Peyer's patch (tissue), 4 donors: ENCODE measurements at regions not wholly inside any gene's neighbourhood (a gene's known extent, or its start where the extent isn't known, plus 50 kb on each side); places are given as distances from the start of the nearest gene placed in this dataset.

Experiments used
- DNase-seq, 3 donors: peaks; one replicate each; pipeline ENCODE4 v3.0.0-alpha.2; 2017 to 2019
- H3K27ac ChIP-seq, 4 donors: fragments of 200-600 bp; sonication (generic); one replicate each; pipeline ENCODE4 v1.5.1; 2016 to 2019
- H3K27me3 ChIP-seq, 2 donors: fragments of 200-600 bp; sonication (generic); one replicate each; pipeline ENCODE4 v1.5.1; 2019
- H3K36me3 ChIP-seq, 3 donors: fragments of 200-600 bp; sonication (generic); one replicate each; pipeline ENCODE4 v1.5.1; 2016 to 2019
- H3K4me1 ChIP-seq, 4 donors: fragments of 200-600 bp; sonication (generic); one replicate each; pipeline ENCODE4 v1.5.1; 2016 to 2019
- H3K4me3 ChIP-seq, 4 donors: fragments of 200-600 bp; sonication (generic); 1 replicate in 3 of 4; 2 replicates in 1 of 4; pipeline ENCODE4 v1.5.1; 2016 to 2019; ENCODE audit warnings: mild to moderate bottlenecking in 1 of 4
- H3K9me3 ChIP-seq, 4 donors: fragments of 200-600 bp; sonication (generic); one replicate each; pipeline ENCODE4 v1.5.1; 2016 to 2019; ENCODE audit warnings: mild to moderate bottlenecking in 1 of 4
- POLR2A ChIP-seq, 2 donors: fragments of 450-650 bp; IDR thresholded peaks; one replicate each; pipeline ENCODE4 v1.5.1; 2017; ENCODE audit warnings: antibody characterized with exemption in 2 of 2, mild to moderate bottlenecking in 2 of 2, moderate library complexity in 2 of 2
- TF ChIP-seq, protein P1 (sequence below), 6 experiments: fragments of 450-650 bp in 4 of 6; fragments of 200-600 bp in 2 of 6; sonication (generic) in 1 of 6; IDR thresholded peaks; one replicate each; pipeline ENCODE4 v1.5.1; 2017 to 2019; ENCODE audit warnings: antibody characterized with exemption in 6 of 6, mild to moderate bottlenecking in 3 of 6, moderate library complexity in 1 of 6

DNA sequence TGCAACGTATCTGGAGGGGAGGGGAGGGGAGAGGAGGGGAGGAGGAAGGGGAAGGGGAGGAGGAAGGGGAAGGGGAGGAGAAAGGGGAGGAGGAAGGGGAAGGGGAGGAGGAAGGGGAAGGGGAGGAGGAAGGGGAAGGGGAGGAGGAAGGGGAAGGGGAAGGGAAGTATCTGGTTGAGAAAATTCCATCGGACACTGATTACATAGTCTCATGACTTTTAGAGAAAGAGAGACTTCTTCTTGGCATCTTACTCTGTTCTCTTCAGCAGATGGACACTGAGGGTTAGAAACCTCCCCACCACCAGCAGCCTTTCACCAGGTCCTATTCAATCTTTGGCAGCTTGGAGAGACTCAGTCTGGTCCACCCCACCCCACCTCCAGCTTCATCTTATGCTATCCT, 296.3 kb downstream of the TNS1 start:
- Histone ChIP-seq H3K9me3 (no peaks in the 10 kb centered on the region), H3K36me3 (no peaks in the 10 kb centered on the region), H3K4me3 (no peak overlapping the region), H3K4me1 (peaks cover 0 to 5% (median 0%) of the 10 kb centered on the region in 4 donors), H3K27me3 (no peaks in the 10 kb centered on the region), H3K27ac (peak overlapping the region in 2 of 4 donors; percentile 60 to 65)
- DNase-seq = no peak
- TF ChIP-seq POLR2A (IDR thresholded peaks at IDR 0.05) = no peak
- TF ChIP-seq, protein P1, sequence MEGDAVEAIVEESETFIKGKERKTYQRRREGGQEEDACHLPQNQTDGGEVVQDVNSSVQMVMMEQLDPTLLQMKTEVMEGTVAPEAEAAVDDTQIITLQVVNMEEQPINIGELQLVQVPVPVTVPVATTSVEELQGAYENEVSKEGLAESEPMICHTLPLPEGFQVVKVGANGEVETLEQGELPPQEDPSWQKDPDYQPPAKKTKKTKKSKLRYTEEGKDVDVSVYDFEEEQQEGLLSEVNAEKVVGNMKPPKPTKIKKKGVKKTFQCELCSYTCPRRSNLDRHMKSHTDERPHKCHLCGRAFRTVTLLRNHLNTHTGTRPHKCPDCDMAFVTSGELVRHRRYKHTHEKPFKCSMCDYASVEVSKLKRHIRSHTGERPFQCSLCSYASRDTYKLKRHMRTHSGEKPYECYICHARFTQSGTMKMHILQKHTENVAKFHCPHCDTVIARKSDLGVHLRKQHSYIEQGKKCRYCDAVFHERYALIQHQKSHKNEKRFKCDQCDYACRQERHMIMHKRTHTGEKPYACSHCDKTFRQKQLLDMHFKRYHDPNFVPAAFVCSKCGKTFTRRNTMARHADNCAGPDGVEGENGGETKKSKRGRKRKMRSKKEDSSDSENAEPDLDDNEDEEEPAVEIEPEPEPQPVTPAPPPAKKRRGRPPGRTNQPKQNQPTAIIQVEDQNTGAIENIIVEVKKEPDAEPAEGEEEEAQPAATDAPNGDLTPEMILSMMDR (IDR thresholded peaks at IDR 0.05) = no peak

DNA sequence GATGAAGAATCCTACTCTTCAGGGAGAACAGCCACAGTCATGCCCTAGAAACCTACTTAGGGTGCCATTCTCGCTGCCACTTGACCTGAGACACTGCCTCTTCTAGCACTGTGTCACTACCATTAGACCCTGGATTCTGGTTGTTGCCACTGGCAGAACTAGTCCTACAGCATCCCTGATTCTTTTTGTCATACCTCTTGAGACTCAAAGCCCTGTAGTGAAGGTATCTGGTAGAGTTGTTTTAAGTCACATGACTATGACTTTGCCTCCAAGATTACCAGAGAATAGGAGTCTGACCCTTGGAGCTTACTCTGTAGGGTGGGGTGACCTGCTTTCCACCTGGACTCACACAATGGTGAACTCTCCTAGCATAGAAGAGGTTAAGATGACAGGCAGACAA, 296.7 kb downstream of the TNS1 start:
- TF ChIP-seq, protein P1 (IDR thresholded peaks at IDR 0.05) = no peak
- no peak for TF ChIP-seq POLR2A (IDR thresholded peaks at IDR 0.05)
- H3K4me3 ChIP-seq = no peak overlapping the region
- no peak for DNase-seq

DNA sequence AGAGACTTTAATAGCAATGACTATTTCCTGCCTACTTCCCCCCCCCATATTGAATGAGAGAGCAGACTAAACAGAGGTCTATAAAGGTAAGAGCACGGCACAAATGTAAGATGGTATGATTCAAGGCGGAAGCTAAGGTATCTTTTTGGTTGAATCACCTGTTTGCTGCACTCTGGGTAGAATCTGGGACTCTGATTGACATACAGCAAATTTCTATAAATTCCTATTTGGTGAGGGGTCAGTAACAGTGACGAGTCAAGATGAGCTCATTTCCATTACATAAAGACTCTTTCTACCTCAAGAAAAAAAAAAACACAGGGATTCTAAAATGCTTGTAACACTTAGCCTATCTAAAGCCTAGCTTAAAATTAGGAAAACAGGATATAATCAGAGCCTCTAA, 297.3 kb downstream of the TNS1 start:
- Histone ChIP-seq H3K9me3 (no peaks in the 10 kb centered on the region), H3K27me3 (no peaks in the 10 kb centered on the region), H3K36me3 (no peaks in the 10 kb centered on the region), H3K27ac (no peak overlapping the region), H3K4me3 (no peak overlapping the region), H3K4me1 (no peaks in the 10 kb centered on the region)
- TF ChIP-seq POLR2A (IDR thresholded peaks at IDR 0.05) = no peak
- TF ChIP-seq, protein P1 (IDR thresholded peaks at IDR 0.05) = no peak
- no peak for DNase-seq

More for the DNA sequence above, 296.7 kb downstream of the TNS1 start:
- no peak overlapping the region for H3K27ac ChIP-seq
- peaks cover 0 to 1% (median 0%) of the 10 kb centered on the region in 4 donors for H3K4me1 ChIP-seq
- H3K36me3 ChIP-seq = no peaks in the 10 kb centered on the region
- H3K9me3 ChIP-seq = no peaks in the 10 kb centered on the region
- no peaks in the 10 kb centered on the region for H3K27me3 ChIP-seq

DNA sequence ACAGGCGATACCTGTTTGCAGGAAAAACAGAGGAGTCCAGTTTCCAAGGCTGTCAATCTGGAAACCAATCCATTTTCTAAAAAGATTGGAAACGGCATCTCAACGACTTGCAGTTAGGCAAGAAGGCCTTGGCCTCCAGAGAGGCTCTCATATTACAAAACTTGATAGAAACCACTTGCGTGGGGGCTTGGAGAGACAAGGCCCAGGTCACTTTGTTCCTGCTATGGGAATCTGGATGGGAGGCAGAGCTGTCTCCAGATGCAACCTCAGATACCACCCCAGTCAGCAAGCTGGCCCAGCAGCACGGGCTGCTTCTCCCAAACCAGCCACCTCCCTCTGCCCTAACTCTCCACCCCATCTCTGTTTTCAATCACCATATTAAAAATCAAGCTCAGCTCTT, 298.8 kb downstream of the TNS1 start:
- DNase-seq = no peak
- H3K36me3 ChIP-seq = no peaks in the 10 kb centered on the region
- H3K27me3 ChIP-seq = no peaks in the 10 kb centered on the region
- H3K4me1 ChIP-seq = no peaks in the 10 kb centered on the region
- H3K4me3 ChIP-seq = no peak overlapping the region
- H3K27ac ChIP-seq = no peak overlapping the region
- TF ChIP-seq, protein P1 (IDR thresholded peaks at IDR 0.05) = no peak
- no peak for TF ChIP-seq POLR2A (IDR thresholded peaks at IDR 0.05)
- no peaks in the 10 kb centered on the region for H3K9me3 ChIP-seq

DNA sequence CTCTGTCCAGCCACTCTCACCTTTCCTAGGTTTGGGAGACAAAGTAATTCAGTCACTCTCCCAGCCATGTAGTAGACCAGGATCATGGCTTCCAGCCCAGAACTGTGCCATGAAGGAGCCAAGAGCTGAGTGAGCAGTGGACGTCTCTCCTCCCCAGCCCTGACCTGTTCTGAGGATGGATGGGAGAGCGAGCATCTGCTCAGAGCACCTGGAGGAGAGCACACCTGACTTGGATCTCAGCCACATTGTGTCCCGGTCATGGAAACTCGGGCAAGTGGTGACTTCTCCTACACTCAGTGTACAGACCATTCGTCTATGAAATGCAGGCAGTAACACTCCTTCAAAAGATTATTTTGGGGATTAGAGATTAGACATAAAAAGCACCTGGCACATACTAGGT, 299.7 kb downstream of the TNS1 start:
- Histone ChIP-seq H3K36me3 (no peaks in the 10 kb centered on the region), H3K4me1 (no peaks in the 10 kb centered on the region), H3K9me3 (no peaks in the 10 kb centered on the region), H3K27me3 (no peaks in the 10 kb centered on the region), H3K4me3 (no peak overlapping the region), H3K27ac (no peak overlapping the region)
- DNase-seq = no peak
- TF ChIP-seq, protein P1 (IDR thresholded peaks at IDR 0.05) = no peak
- no peak for TF ChIP-seq POLR2A (IDR thresholded peaks at IDR 0.05)

DNA sequence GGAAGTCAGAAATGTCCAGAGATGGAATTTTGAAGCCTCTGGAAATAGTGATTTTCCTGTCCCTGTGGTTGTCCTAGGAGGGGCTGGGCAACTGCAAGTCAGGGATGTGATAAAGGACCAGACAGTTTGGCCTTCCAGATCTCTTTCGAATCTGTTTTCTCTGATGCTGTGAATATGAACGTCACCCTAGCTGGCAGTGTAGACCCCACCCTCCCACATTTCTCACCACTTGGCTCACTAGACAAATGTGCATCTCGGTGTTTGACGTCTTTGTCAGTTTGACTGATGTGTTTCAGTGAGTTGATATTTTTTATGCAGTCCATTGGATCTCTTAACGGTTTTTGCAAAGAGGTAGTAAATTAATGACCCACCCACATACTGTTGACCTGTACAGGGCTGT, 301.2 kb downstream of the TNS1 start:
- Histone ChIP-seq H3K4me1 (no peaks in the 10 kb centered on the region), H3K4me3 (no peak overlapping the region), H3K9me3 (no peaks in the 10 kb centered on the region), H3K27ac (no peak overlapping the region), H3K36me3 (no peaks in the 10 kb centered on the region), H3K27me3 (no peaks in the 10 kb centered on the region)
- no peak for DNase-seq
- TF ChIP-seq POLR2A (IDR thresholded peaks at IDR 0.05) = no peak
- TF ChIP-seq, protein P1 (IDR thresholded peaks at IDR 0.05) = no peak
